ENCODE measurements at regions not wholly inside any gene's neighbourhood (a gene's known extent, or its start where the extent isn't known, plus 50 kb on each side); places are given as distances from the start of the nearest gene placed in this dataset.

DNA sequence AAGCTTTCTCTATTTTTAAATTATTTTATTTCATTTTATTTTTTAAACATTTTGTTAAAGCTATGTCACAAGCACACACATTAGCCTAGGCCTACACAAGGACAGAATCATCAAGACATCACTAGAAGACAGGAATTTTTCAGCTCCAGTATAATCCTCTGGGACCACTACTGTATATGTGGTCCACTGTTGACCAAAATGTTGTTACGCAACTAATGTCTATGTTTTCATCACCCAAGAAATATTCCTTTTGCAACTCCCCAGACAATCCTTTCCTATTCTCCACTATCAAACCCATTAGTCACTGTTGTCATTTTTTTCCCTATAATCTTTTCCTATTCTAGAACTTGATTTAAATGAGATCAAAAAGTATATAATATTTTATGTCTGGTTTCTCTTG, 2371.7 kb upstream of the C9orf72 start:
- H3K4me2 ChIP-seq (ENCODE audit: low read length), result no peak overlapping the region
- H3K36me3 ChIP-seq (replicated peaks; ENCODE audit: low read depth, low read length), result peaks cover 4% of the 10 kb centered on the region
- H3K27me3 ChIP-seq (ENCODE audit: low read depth, low read length), result no peaks in the 10 kb centered on the region
- no peak overlapping the region for H3K4me3 ChIP-seq (ENCODE audit: low read length)
- H3K79me2 ChIP-seq (ENCODE audit: low read length), result no peaks in the 10 kb centered on the region
- TF ChIP-seq, protein P1, sequence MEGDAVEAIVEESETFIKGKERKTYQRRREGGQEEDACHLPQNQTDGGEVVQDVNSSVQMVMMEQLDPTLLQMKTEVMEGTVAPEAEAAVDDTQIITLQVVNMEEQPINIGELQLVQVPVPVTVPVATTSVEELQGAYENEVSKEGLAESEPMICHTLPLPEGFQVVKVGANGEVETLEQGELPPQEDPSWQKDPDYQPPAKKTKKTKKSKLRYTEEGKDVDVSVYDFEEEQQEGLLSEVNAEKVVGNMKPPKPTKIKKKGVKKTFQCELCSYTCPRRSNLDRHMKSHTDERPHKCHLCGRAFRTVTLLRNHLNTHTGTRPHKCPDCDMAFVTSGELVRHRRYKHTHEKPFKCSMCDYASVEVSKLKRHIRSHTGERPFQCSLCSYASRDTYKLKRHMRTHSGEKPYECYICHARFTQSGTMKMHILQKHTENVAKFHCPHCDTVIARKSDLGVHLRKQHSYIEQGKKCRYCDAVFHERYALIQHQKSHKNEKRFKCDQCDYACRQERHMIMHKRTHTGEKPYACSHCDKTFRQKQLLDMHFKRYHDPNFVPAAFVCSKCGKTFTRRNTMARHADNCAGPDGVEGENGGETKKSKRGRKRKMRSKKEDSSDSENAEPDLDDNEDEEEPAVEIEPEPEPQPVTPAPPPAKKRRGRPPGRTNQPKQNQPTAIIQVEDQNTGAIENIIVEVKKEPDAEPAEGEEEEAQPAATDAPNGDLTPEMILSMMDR (IDR thresholded peaks at IDR 0.05; ENCODE audit: low read depth, low read length), result no peak
- no peak for TF ChIP-seq EZH2phosphoT487 (IDR thresholded peaks at IDR 0.05; ENCODE audit: low read depth)
- no peak overlapping the region for H2AFZ ChIP-seq (ENCODE audit: low read depth, low read length)
- no peak overlapping the region for H3K27ac ChIP-seq (ENCODE audit: low read length)
- H3K9me3 ChIP-seq (ENCODE audit: insufficient read depth, low read length), result no peaks in the 10 kb centered on the region
- no peaks in the 10 kb centered on the region for H4K20me1 ChIP-seq (ENCODE audit: insufficient read depth, low read length)
- H3K9ac ChIP-seq (ENCODE audit: low read length), result no peak overlapping the region
- H3K4me1 ChIP-seq (ENCODE audit: low read length), result peaks cover 3% of the 10 kb centered on the region

DNA sequence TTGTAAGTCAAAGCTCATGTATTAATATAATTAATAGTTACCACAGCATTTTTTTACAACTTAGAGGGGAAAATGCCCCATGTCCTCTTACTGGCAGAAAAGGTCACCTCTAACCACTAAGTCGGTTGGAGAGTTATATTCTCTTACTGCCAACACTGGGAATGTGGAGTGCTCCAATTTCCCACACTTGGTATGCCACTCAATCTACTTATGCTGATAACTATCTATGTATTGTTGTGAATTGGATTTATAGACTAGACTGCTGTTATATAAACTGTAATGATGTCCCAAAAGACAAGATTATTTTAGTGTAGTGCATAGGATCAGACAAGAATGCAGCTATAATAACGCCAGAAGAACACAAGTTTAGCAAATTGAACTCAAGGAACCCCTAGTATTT, 2385.2 kb upstream of the C9orf72 start:
- H3K9ac ChIP-seq (ENCODE audit: low read length), result no peak overlapping the region
- no peaks in the 10 kb centered on the region for H3K79me2 ChIP-seq (ENCODE audit: low read length)
- no peaks in the 10 kb centered on the region for H3K27me3 ChIP-seq (ENCODE audit: low read depth, low read length)
- no peak for TF ChIP-seq EZH2phosphoT487 (IDR thresholded peaks at IDR 0.05; ENCODE audit: low read depth)
- TF ChIP-seq, protein P1 (IDR thresholded peaks at IDR 0.05; ENCODE audit: low read depth, low read length), result no peak
- H3K4me1 ChIP-seq (ENCODE audit: low read length), result no peaks in the 10 kb centered on the region
- H3K36me3 ChIP-seq (replicated peaks; ENCODE audit: low read depth, low read length), result no peaks in the 10 kb centered on the region
- no peak overlapping the region for H3K4me2 ChIP-seq (ENCODE audit: low read length)
- H4K20me1 ChIP-seq (ENCODE audit: insufficient read depth, low read length), result no peaks in the 10 kb centered on the region
- no peaks in the 10 kb centered on the region for H3K9me3 ChIP-seq (ENCODE audit: insufficient read depth, low read length)
- no peak overlapping the region for H3K4me3 ChIP-seq (ENCODE audit: low read length)
- no peak overlapping the region for H2AFZ ChIP-seq (ENCODE audit: low read depth, low read length)
- H3K27ac ChIP-seq (ENCODE audit: low read length), result no peak overlapping the region

DNA sequence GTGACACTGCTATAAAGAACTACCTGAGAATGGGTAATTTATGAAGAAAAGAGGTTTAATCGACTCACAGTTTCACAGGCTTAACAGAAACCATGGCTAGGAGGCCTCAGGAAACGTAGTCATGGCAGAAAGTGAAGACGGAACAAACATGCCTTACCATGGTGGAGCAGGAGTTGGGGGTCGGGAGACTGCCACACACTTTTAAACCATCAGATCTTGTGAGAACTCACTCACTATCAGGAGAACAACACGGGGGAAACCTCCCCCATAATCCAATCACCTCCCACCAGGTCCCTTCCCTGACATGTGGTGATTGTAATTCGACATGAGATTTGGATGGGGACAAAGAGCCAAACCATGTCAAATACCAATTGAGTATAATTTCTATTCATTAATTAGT, 2392.6 kb upstream of the C9orf72 start:
- H4K20me1 ChIP-seq (ENCODE audit: insufficient read depth, low read length), result no peaks in the 10 kb centered on the region
- no peaks in the 10 kb centered on the region for H3K4me1 ChIP-seq (ENCODE audit: low read length)
- no peaks in the 10 kb centered on the region for H3K36me3 ChIP-seq (replicated peaks; ENCODE audit: low read depth, low read length)
- no peaks in the 10 kb centered on the region for H3K9me3 ChIP-seq (ENCODE audit: insufficient read depth, low read length)
- TF ChIP-seq, protein P1 (IDR thresholded peaks at IDR 0.05; ENCODE audit: low read depth, low read length), result no peak
- no peak for TF ChIP-seq EZH2phosphoT487 (IDR thresholded peaks at IDR 0.05; ENCODE audit: low read depth)
- H3K4me2 ChIP-seq (ENCODE audit: low read length), result no peak overlapping the region
- no peak overlapping the region for H2AFZ ChIP-seq (ENCODE audit: low read depth, low read length)
- no peaks in the 10 kb centered on the region for H3K27me3 ChIP-seq (ENCODE audit: low read depth, low read length)
- no peak overlapping the region for H3K9ac ChIP-seq (ENCODE audit: low read length)
- H3K79me2 ChIP-seq (ENCODE audit: low read length), result no peaks in the 10 kb centered on the region
- H3K27ac ChIP-seq (ENCODE audit: low read length), result no peak overlapping the region
- no peak overlapping the region for H3K4me3 ChIP-seq (ENCODE audit: low read length)

DNA sequence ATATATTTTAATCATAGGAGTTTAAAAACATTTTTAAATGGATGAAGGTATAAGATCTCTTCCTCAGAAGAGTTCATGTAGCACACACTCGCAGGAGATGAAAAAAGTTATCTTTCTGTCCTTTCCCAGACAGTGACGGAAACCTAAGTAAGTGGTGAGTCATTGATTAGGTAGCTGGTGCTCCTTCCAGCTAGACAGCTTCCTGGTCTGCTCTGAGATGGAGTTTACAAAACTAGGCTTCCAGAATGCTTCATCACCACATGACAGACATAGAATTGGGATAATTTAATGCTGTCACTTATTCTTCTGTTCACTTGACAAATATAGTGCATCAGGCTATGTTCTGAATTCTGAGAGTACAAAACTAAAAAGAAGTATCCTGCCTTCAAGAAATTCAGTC, 2393.0 kb upstream of the C9orf72 start:
- no peaks in the 10 kb centered on the region for H3K4me1 ChIP-seq (ENCODE audit: low read length)
- no peaks in the 10 kb centered on the region for H3K27me3 ChIP-seq (ENCODE audit: low read depth, low read length)
- H4K20me1 ChIP-seq (ENCODE audit: insufficient read depth, low read length), result no peaks in the 10 kb centered on the region

More for the DNA sequence above, 2393.0 kb upstream of the C9orf72 start:
- Histone ChIP-seq H3K9me3 (ENCODE audit: insufficient read depth, low read length) (no peaks in the 10 kb centered on the region), H3K79me2 (ENCODE audit: low read length) (no peaks in the 10 kb centered on the region), H2AFZ (ENCODE audit: low read depth, low read length) (no peak overlapping the region), H3K27ac (ENCODE audit: low read length) (no peak overlapping the region), H3K36me3 (replicated peaks; ENCODE audit: low read depth, low read length) (no peaks in the 10 kb centered on the region), H3K4me2 (ENCODE audit: low read length) (no peak overlapping the region), H3K9ac (ENCODE audit: low read length) (no peak overlapping the region), H3K4me3 (ENCODE audit: low read length) (no peak overlapping the region)
- TF ChIP-seq EZH2phosphoT487 (IDR thresholded peaks at IDR 0.05; ENCODE audit: low read depth), result no peak
- TF ChIP-seq, protein P1 (IDR thresholded peaks at IDR 0.05; ENCODE audit: low read depth, low read length), result no peak
